GM19395 (cell line): ENCODE measurements at regions not wholly inside any gene's neighbourhood (a gene's known extent, or its start where the extent isn't known, plus 50 kb on each side); places are given as distances from the start of the nearest gene placed in this dataset.

Experiments
- ATAC-seq: cut with Tn5 transposase; IDR thresholded peaks from one replicate; pipeline ENCODE4 v1.9.1; 2021; ENCODE audit warnings: mild to moderate bottlenecking, moderate library complexity; ENCODE audit not compliant: unreplicated experiment

- ATAC-seq: no peak
Observed at GRCh38 chr4:189304167-189304566, 636.5 kb upstream of the FRG1 start.

DNA sequence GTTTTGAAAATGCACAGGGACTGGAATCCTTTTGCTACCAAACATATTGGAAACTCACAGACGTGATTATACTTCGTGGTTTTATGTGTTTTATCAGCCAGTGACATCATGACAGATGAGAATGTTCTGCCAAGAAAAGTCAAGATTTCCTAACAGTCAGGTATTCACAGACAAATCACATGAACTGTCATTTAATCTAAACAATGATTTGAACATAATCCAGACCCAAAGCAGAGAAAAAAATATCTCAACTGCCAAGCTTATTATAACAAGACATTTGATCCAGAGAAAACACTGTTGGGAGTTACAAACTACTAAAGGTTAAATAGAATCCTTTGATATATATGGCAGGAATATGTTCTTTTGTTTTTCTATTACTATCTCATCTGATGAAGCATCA lies 635.9 kb upstream of the FRG1 start:
- ATAC-seq: no peak

- ATAC-seq: no peak
Observed at GRCh38 chr4:189305500-189305899, 635.2 kb upstream of the FRG1 start.

DNA sequence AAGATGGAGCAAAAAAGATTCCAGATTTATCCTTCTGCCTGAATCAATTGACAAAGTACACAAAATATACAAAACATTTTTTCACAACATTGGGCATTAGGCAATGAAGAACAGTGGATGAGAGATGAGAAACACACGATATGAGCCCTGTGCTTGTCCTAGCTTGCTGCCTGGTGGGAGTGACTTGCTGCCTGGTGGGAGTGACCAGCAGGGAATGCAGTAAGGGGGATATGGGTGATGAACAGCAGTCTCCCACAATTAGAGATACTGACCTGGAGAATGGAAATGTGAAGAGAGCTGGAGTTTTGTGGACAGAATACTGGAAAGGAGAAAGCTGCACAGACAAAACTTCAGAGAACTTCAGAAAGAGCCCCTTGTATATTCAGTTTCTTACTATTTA lies 629.4 kb upstream of the FRG1 start:
- ATAC-seq: no peak

- ATAC-seq: no peak
Observed at GRCh38 chr4:189313064-189313463, 627.6 kb upstream of the FRG1 start.

DNA sequence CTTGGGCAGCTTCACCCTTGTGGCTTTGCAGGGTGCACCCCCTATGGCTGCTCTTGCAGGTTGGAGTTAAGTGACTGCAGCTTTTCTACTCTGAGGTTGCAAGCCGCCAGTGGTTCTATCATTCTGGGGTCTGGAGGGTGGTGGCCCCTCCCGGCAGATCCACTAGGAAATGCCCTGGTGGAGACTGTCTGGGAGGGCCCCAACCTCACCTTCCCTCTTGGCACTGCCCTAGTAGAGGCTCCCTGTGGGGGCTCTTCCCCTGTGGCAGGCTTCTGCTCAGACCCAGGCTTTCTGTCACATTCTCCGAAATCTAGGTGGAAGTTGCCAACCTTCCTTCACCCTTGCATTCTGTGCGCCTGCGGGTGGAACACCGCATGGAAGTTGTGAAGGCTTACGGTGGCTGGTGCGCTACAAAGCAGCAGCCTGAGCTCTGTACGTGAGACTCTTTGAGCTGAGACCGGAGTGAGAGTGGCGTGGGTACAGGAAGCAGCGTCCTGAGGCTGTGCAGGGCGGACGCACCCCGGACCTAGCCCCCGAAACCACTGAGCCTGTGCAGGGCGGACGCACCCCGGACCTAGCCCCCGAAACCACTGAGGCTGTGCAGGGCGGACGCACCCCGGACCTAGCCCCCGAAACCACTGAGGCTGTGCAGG lies 626.7 kb upstream of the FRG1 start:
- no peak for ATAC-seq

DNA sequence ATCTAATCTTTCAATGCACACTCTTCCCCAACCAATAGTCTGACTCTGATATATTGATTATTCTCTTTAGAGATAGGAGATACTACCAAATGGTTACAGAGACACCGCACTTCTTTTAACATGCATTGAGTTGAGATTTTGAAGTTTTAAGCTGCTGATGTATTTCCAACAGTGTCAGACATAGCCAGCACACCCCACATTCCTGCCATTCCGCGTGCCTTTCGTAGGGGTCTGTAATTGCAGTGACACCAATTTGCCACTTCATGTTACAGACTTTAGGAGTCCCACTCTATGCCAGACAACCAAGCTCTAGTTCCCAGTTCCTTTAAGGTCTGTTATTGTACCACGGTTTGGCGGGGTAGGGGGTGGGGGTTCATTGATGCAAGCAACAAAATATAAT lies 618.2 kb upstream of the FRG1 start:
- no peak for ATAC-seq

GRCh38 chr4:189341881-189342280 lies 598.8 kb upstream of the FRG1 start:
- no peak for ATAC-seq

GRCh38 chr4:189355590-189355989 lies 585.1 kb upstream of the FRG1 start:
- no peak for ATAC-seq

- no peak for ATAC-seq
Observed at GRCh38 chr4:189362364-189362763, 578.3 kb upstream of the FRG1 start.

- no peak for ATAC-seq
Observed at GRCh38 chr4:189364032-189364449, 576.6 kb upstream of the FRG1 start.

GRCh38 chr4:189365451-189365850 lies 575.2 kb upstream of the FRG1 start:
- no peak for ATAC-seq

GRCh38 chr4:189367832-189368231 lies 572.8 kb upstream of the FRG1 start:
- ATAC-seq: no peak

DNA sequence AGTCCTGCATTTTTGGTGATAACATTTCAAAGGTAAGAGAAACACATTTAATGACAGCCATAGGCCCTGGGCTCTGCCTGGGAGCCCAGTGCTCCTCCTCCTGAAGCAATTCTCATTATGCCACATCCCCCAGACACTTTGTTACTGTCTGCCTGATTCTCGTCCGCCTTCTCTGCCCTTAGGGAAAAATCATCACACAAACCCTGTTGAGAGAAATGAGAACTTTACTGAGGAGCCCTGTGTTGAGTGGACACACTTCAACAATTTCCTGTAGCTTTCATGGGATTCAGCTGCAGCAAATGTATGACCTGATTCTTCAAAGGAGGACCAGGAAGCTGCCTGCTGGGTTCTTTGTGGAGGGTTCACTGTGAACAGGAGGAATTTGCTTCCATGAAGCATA lies 566.5 kb upstream of the FRG1 start:
- ATAC-seq: no peak

- no peak for ATAC-seq
Observed at GRCh38 chr4:189376901-189377300, 563.8 kb upstream of the FRG1 start.

DNA sequence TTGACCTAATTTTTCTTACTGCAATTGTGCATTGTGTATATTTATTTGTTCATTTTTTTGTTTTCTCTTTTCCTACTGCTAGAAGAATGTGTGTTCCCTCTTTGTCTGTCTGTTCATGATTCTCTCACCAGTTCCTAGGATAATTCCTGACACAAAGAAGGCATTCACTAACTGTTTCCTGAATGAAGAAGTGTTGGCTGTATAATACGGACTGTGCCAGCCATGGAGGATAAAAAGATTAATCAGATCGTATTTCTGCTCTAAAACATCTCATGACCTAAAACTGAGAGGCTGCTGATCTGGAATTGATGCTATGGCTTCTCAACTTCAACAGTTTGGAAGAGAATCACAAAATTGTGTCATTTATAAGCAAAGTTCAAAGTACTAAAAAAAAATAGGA lies 563.1 kb upstream of the FRG1 start:
- ATAC-seq: no peak

GRCh38 chr4:189385098-189385497 lies 555.6 kb upstream of the FRG1 start:
- ATAC-seq: no peak

- ATAC-seq: no peak
Observed at GRCh38 chr4:189385579-189385978, 555.1 kb upstream of the FRG1 start.

- no peak for ATAC-seq
Observed at GRCh38 chr4:189396435-189396834, 544.2 kb upstream of the FRG1 start.

- ATAC-seq: no peak
Observed at GRCh38 chr4:189404271-189404670, 536.4 kb upstream of the FRG1 start.

DNA sequence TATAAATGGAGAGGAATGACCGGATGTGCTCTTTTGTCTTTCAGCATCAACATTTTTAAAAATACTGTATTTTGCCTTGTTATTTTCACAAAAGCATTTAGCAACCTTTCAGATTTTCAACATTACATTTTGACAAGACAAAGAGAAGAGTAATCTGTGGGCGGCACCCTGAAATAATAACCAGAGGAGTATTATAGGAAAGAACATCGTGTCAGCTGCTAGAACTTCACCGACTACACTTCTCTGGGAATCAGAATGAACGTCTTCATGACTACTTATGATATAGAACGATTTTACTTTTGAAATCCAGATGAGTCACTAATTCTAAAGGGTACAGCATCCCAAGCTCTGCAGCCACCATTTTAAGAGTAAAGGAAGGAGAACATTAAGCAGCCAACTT lies 531.5 kb upstream of the FRG1 start:
- no peak for ATAC-seq

DNA sequence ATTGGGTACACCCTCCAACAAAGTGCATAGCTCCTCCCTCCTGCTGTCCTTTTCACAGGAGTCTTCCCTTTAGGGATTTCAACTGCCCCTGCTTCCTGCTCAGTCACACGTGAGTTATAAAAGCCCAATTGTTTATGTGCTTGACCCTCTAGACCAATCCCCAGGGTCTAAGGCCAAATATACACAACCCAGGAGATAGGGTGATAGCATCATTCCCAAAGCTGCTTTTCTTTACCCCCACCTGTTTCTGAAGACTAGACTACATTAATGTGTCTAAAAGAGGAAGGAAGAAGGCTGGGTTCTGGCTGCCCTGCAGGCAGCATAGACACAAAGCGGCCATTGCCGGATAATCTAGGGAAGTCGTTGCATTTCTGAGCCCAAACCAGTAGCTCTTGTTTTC lies 526.7 kb upstream of the FRG1 start:
- ATAC-seq: no peak

DNA sequence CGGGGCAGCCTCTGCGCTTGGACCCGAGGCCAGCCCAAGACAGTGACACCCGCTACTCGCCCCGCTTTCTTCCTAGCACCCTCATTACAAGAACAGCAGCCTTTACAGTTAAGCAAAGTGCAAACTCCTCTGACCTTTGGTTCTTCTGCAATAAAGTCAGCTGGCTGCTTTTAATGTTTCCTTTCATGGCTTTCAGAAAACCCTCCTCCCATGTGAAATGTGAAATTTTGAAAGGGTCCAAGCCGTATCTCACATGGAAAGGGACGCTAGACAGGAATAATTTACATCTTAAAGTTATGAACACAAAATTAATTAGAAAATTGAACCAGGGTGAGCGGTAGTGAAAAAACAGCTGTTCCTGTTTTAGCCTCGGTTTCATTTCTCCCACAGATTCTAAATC lies 520.1 kb upstream of the FRG1 start:
- no peak for ATAC-seq
